Psoas muscle (tissue), 7 donors: ENCODE measurements at regions not wholly inside any gene's neighbourhood (a gene's known extent, or its start where the extent isn't known, plus 50 kb on each side); places are given as distances from the start of the nearest gene placed in this dataset.

Experiments
- ATAC-seq, 4 donors: fragments of 200-7000 bp; cut with Tn5 transposase; one replicate each; pipeline ENCODE4 v1.9.1; 2020; ENCODE audit warnings: moderate library complexity in 3 of 4, mild to moderate bottlenecking in 2 of 4
- DNase-seq, 2 donors: peaks; one replicate each; pipeline ENCODE4 v3.0.0-alpha.2; 2020
- H3K27ac ChIP-seq: fragments of 200-600 bp; one replicate; pipeline ENCODE4 v1.8.0; 2022
- H3K27me3 ChIP-seq, 3 donors: fragments of 200-600 bp in 1 of 3; one replicate each; pipeline versions ENCODE4 v1.6.1 to v1.8.0; 2013 to 2022; ENCODE audit warnings: low read length in 2 of 3, mild to moderate bottlenecking in 2 of 3, moderate library complexity in 1 of 3; ENCODE audit not compliant: insufficient read depth in 3 of 3
- H3K36me3 ChIP-seq, 2 donors: fragments of 200-600 bp in 1 of 2; one replicate each; pipeline versions ENCODE4 v1.6.1 to v1.8.0; 2013 to 2022; ENCODE audit warnings: low read depth in 1 of 2, mild to moderate bottlenecking in 1 of 2, moderate library complexity in 1 of 2; ENCODE audit not compliant: insufficient read depth in 1 of 2
- H3K4me1 ChIP-seq: fragments of 200-600 bp; one replicate; pipeline ENCODE4 v1.8.0; 2022
- H3K4me3 ChIP-seq: fragments of 200-600 bp; one replicate; pipeline ENCODE4 v1.8.0; 2022; ENCODE audit warnings: mild to moderate bottlenecking
- H3K9me3 ChIP-seq: fragments of 200-600 bp; one replicate; pipeline ENCODE4 v1.8.0; 2022
- CTCF ChIP-seq: fragments of 200-600 bp; IDR thresholded peaks from one replicate; pipeline ENCODE4 v1.8.0; 2022; ENCODE audit warnings: antibody characterized with exemption
- WGBS, 3 donors: extraction: QIAGEN DNeasy Blood & Tissue Kit; methylation state at CpG; one replicate each; pipeline versions ENCODE4 v1.1.6 to v1.1.7; 2013; 5-methylcytosine and 5-hydroxymethylcytosine counted together
- intact Hi-C, 2 donors: fragments of 100-400 bp; cut with DNase I; formaldehyde crosslinking; loops; one replicate each; pipeline versions ENCODE4 v1.11.0 to v1.14.2; 2022
- donor health status: healthy with polysubstance abuse.
- donor health status: DM: no; HTN: no; CAD: no; lungs with moderate emphysema.
- donor health status: Bipolar disorder and iron deficiency.
- donor health status: healthy.
- donor health status: DM: yes; HTN: yes; CAD: no.
- donor health status: DM: no; HTN: no; CAD: no.
- donor health status: DM: yes; HTN: yes; CAD: no.

DNA sequence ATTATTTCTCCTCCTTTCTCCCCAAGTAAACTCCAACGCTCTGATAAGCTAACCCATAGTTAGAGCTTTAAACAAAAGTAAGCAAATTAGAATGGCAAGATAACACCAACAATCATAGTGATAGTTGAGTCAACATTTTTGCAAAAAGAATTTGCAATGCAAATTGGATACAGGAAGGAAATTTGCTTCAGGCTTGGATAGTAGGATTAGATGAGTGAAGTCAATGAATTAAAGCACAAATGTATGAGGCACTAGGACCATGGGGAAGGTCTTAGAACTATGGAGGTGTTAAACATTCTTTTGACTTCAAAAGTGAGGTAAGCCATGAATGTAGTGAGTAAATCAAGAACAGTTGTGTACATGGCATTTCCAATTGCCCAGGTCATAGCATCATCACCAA is 289.8 kb upstream of the GRAMD2B start:
- no peak for TF ChIP-seq CTCF
- 85 to 93% (median 89%) methylated on average over 1 of the region's 1 CpG for WGBS, 3 donors
- intact Hi-C loops = no loop called here
- Histone ChIP-seq H3K4me1 (no peaks in the 10 kb centered on the region), H3K27me3 (no peaks in the 10 kb centered on the region), H3K36me3 (no peaks in the 10 kb centered on the region), H3K4me3 (no peak overlapping the region), H3K27ac (no peak overlapping the region), H3K9me3 (peaks cover 5% of the 10 kb centered on the region)
- ATAC-seq (no peak), DNase-seq (no peak)

DNA sequence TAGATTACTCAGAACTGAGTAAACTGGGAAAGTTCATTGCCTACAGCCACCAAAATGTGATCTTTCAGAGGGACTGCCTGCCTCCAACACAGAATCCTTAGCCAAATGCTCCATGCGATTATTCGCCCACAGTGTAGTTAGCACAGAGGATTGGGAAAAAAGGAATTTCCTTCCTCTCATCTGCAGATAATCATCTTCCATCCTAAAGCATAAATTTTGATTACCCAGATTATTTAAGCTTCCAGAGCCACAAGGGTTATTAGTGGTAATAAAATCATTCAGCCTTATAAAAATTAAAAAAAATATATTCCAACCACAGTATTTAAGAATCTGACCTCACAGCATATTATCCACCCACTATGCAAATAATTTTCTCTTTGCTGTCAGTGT is 285.3 kb upstream of the GRAMD2B start:
- ATAC-seq = no peak
- intact Hi-C loops = no loop called here
- H3K27ac ChIP-seq = no peak overlapping the region

DNA sequence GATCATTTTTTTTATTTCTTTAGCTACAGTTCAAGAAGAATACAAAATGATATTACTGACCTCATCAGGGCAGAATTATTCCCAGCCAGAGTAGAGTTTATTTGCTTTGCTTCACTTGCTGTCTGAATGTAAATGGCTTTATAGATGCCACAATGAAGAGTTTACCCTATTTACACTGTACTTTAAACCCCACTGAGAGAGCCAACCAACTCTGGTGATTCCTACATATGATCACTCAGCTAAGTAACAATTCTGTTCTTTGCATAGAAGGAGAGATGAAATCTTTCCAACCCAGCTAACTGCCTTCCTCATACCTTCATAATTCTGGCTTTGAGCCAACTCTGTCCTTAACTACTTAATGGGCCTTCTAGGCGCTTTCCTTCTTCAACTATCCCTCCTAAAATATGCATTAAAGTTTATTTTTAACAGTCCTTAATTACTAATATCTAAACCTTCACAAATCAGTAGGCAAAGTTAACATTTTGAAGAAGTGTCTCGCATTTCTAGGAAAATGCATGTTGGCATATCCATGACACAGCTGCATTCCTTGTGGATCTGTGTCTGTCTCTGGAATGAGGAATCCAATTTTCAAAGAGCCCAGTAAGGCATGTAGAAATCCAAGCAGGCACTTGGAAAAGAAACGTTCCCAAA is 284.8 kb upstream of the GRAMD2B start:
- Histone ChIP-seq H3K36me3 (no peaks in the 10 kb centered on the region), H3K4me1 (no peaks in the 10 kb centered on the region), H3K27me3 (no peaks in the 10 kb centered on the region), H3K27ac (no peak overlapping the region), H3K9me3 (no peaks in the 10 kb centered on the region), H3K4me3 (no peak overlapping the region)
- ATAC-seq (no peak), DNase-seq (no peak)
- intact Hi-C loops = no loop called here
- 39 to 43% (median 43%) methylated on average over 3 of the region's 3 CpGs for WGBS, 3 donors
- no peak for TF ChIP-seq CTCF

More for the DNA sequence above, 285.3 kb upstream of the GRAMD2B start:
- Histone ChIP-seq H3K4me1 (no peaks in the 10 kb centered on the region), H3K4me3 (no peak overlapping the region), H3K36me3 (no peaks in the 10 kb centered on the region), H3K27me3 (no peaks in the 10 kb centered on the region), H3K9me3 (no peaks in the 10 kb centered on the region)
- no peak for TF ChIP-seq CTCF
- DNase-seq = no peak
- 27 to 47% (median 33%) methylated on average over 2 of the region's 2 CpGs for WGBS, 3 donors

DNA sequence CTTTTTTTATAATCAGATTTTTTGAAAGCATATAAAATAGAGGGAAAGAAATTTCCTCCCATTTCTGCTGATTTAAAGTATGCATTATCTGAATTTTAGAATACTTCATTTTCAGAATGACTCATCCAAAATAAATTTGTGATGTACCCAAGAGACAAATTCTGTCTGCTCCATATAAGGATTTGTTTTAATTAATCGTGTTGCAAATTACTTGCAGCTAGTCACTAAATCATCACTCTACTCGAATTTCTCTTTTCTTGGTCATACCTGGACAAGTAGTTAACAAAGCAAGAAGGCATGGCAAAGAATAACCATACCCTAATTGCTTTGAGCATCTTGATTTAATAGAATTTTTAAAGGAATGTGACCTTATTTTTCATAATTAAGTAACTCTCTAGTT is 284.1 kb upstream of the GRAMD2B start:
- 50 to 60% (median 54%) methylated on average over 2 of the region's 2 CpGs for WGBS, 3 donors
- Histone ChIP-seq H3K9me3 (no peaks in the 10 kb centered on the region), H3K4me3 (no peak overlapping the region), H3K27ac (no peak overlapping the region), H3K4me1 (no peaks in the 10 kb centered on the region), H3K27me3 (no peaks in the 10 kb centered on the region), H3K36me3 (no peaks in the 10 kb centered on the region)
- intact Hi-C loops = no loop called here
- DNase-seq (no peak), ATAC-seq (no peak)
- no peak for TF ChIP-seq CTCF

DNA sequence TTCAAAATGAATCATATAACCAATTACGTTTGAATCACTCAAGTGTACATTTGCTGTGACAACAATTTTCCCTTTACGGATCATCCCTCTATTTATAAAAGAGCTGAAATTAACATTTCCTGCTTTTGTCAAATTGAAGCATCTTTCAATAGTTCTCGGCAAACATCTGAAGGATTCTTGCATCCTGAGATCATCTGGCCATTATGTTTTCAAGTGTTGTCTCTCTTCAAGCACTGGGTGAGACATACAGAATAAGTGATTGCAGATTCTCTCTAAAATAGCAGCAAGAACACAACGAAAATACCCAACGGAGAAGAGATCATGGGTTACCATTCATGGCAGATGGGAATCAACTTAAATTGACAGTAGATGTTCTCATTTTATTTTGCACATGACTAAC is 283.4 kb upstream of the GRAMD2B start:
- no peak overlapping the region for H3K4me3 ChIP-seq
- intact Hi-C loops = no loop called here
- no peaks in the 10 kb centered on the region for H3K4me1 ChIP-seq
- DNase-seq (no peak), ATAC-seq (no peak)
- no peak overlapping the region for H3K27ac ChIP-seq
- no peaks in the 10 kb centered on the region for H3K9me3 ChIP-seq
- H3K27me3 ChIP-seq = no peaks in the 10 kb centered on the region
- 38 to 43% (median 39%) methylated on average over 5 of the region's 5 CpGs for WGBS, 3 donors
- H3K36me3 ChIP-seq = no peaks in the 10 kb centered on the region
- no peak for TF ChIP-seq CTCF
